ENCODE measurements at regions not wholly inside any gene's neighbourhood (a gene's known extent, or its start where the extent isn't known, plus 50 kb on each side); places are given as distances from the start of the nearest gene placed in this dataset.

- Histone ChIP-seq H3K4me1 (no peaks in the 10 kb centered on the region), H3K9me3 (replicated peaks) (peaks cover under 1% of the 10 kb centered on the region), H3K36me3 (no peaks in the 10 kb centered on the region), H3K27ac (replicated peaks) (no peak overlapping the region), H3K4me3 (no peak overlapping the region), H3K27me3 (ENCODE audit: low read depth) (peaks cover 33% of the 10 kb centered on the region)
- no peak for TF ChIP-seq CTCF (IDR thresholded peaks at IDR 0.05; ENCODE audit: borderline replicate concordance)
- intact Hi-C loops (cut with micrococcal nuclease), result no loop called here
- DNase-seq, result no peak
Observed at GRCh38 chr3:132245552-132246142, 71.6 kb upstream of the ACP3 start.

GRCh38 chr3:132246212-132246611 lies 71.0 kb upstream of the ACP3 start:
- DNase-seq, result no peak
- H3K36me3 ChIP-seq, result no peaks in the 10 kb centered on the region
- no peak overlapping the region for H3K4me3 ChIP-seq
- TF ChIP-seq CTCF (IDR thresholded peaks at IDR 0.05; ENCODE audit: borderline replicate concordance), result no peak
- H3K27ac ChIP-seq (replicated peaks), result no peak overlapping the region
- peaks cover 31% of the 10 kb centered on the region for H3K27me3 ChIP-seq (ENCODE audit: low read depth)
- no peaks in the 10 kb centered on the region for H3K4me1 ChIP-seq
- intact Hi-C loops (cut with micrococcal nuclease), result no loop called here
- no peaks in the 10 kb centered on the region for H3K9me3 ChIP-seq (replicated peaks)

- Histone ChIP-seq H3K4me1 (no peaks in the 10 kb centered on the region), H3K4me3 (no peak overlapping the region), H3K36me3 (no peaks in the 10 kb centered on the region), H3K27me3 (ENCODE audit: low read depth) (peaks cover 30% of the 10 kb centered on the region), H3K9me3 (replicated peaks) (no peaks in the 10 kb centered on the region), H3K27ac (replicated peaks) (no peak overlapping the region)
- intact Hi-C loops (cut with micrococcal nuclease), result no loop called here
- TF ChIP-seq CTCF (IDR thresholded peaks at IDR 0.05; ENCODE audit: borderline replicate concordance), result no peak
- no peak for DNase-seq
Observed at GRCh38 chr3:132247211-132247610, 70.0 kb upstream of the ACP3 start.

- Histone ChIP-seq H3K36me3 (no peaks in the 10 kb centered on the region), H3K27ac (replicated peaks) (no peak overlapping the region), H3K27me3 (ENCODE audit: low read depth) (peaks cover 30% of the 10 kb centered on the region), H3K4me3 (no peak overlapping the region), H3K9me3 (replicated peaks) (no peaks in the 10 kb centered on the region), H3K4me1 (no peaks in the 10 kb centered on the region)
- no peak for DNase-seq
- TF ChIP-seq CTCF (IDR thresholded peaks at IDR 0.05; ENCODE audit: borderline replicate concordance), result no peak
- intact Hi-C loops (cut with micrococcal nuclease), result no loop called here
Observed at GRCh38 chr3:132248490-132248889, 68.7 kb upstream of the ACP3 start.

GRCh38 chr3:132253262-132253878 lies 63.8 kb upstream of the ACP3 start:
- Histone ChIP-seq H3K36me3 (no peaks in the 10 kb centered on the region), H3K9me3 (replicated peaks) (no peaks in the 10 kb centered on the region), H3K4me1 (no peaks in the 10 kb centered on the region), H3K4me3 (no peak overlapping the region), H3K27ac (replicated peaks) (no peak overlapping the region), H3K27me3 (ENCODE audit: low read depth) (peaks cover 21% of the 10 kb centered on the region)
- intact Hi-C loops (cut with micrococcal nuclease), result loop anchor here (5.0 kb wide), 1 partner anchor 89 kb away; no protein-coding TSS in a partner anchor
- TF ChIP-seq CTCF (IDR thresholded peaks at IDR 0.05; ENCODE audit: borderline replicate concordance), result peak; percentile 79
- DNase-seq, result no peak

Measured in left ventricle myocardium inferior (tissue), 1 donor.